Loucy (cell line): ENCODE measurements at regions not wholly inside any gene's neighbourhood (a gene's known extent, or its start where the extent isn't known, plus 50 kb on each side); places are given as distances from the start of the nearest gene placed in this dataset.

Experiments
- CTCF ChIP-seq: fragments of 200-600 bp; sonication (generic); conservative IDR thresholded peaks from 2 replicates; pipeline ENCODE4 v1.5.1; 2014; ENCODE audit warnings: mild to moderate bottlenecking, antibody characterized with exemption, low read length
- EZH2phosphoT487 ChIP-seq: fragments of 200-600 bp; IDR thresholded peaks from 2 replicates; pipeline ENCODE4 v1.6.1; 2018; ENCODE audit warnings: antibody characterized with exemption, mild to moderate bottlenecking, moderate library complexity, borderline replicate concordance

- TF ChIP-seq CTCF (no peak), EZH2phosphoT487 (no peak)
Observed at GRCh38 chr2:237205043-237205541, 119.4 kb downstream of the COPS8 start.
